Left colon (tissue), 2 donors: ENCODE measurements at regions not wholly inside any gene's neighbourhood (a gene's known extent, or its start where the extent isn't known, plus 50 kb on each side); places are given as distances from the start of the nearest gene placed in this dataset.

Experiments used
- ATAC-seq: fragments of 200-7000 bp; cut with Tn5 transposase; one replicate; pipeline ENCODE4 v1.9.1; 2020; ENCODE audit warnings: mild to moderate bottlenecking, moderate library complexity
- DNase-seq, 2 donors: peaks; one replicate each; pipeline ENCODE4 v3.0.0-alpha.2; 2020
- intact Hi-C, 2 donors: fragments of 100-400 bp; cut with DNase I in 1 of 2; cut with micrococcal nuclease in 1 of 2; formaldehyde crosslinking; loops; one replicate each; pipeline versions ENCODE4 v1.11.2 to v1.14.0; 2022; cut with DNase I, micrococcal nuclease
- donor health status: DM: no; HTN: no; CAD: no.
- donor health status: DM: yes; HTN: yes; CAD: no.

DNA sequence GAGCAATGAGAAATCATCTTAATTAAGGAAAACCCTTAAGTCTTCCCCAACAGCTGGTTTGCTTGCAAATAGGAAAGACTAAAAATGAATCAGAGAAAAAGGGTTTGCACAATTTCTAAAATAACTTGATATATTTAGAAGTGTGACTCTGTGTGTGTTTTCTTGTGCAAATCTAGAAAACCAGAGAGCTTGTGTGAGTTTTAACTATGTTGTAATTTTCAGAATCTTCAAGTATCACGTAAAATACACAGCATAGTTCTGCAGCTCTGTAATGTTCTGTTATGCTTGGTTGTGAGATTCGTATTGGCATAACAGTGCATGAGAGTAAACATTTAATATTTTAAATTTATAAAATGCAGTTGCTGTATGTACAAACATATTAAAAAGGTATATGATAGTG lies 74.7 kb upstream of the GAP43 start:
- ATAC-seq (no peak), DNase-seq (no peak)
- intact Hi-C loops: no loop called here

DNA sequence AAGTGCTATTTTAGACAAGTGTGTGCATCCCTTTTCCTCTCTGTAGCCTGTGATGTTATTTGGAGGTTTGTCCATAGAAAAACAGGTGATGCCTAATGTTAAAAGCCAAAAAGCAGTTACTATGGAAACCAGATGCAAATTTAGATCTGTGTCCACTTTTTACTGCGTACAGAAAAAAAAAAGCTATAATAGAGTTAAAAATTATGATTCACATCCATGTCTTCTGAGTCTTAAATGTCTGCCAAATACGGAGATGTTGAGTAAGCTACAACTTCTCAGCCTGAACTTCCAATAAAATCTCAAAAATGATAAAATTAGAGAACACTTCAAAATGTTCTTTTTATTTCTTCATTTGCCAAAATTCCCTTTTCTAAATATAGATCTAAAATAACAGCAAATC lies 74.2 kb upstream of the GAP43 start:
- intact Hi-C loops: no loop called here
- DNase-seq (no peak), ATAC-seq (no peak)

DNA sequence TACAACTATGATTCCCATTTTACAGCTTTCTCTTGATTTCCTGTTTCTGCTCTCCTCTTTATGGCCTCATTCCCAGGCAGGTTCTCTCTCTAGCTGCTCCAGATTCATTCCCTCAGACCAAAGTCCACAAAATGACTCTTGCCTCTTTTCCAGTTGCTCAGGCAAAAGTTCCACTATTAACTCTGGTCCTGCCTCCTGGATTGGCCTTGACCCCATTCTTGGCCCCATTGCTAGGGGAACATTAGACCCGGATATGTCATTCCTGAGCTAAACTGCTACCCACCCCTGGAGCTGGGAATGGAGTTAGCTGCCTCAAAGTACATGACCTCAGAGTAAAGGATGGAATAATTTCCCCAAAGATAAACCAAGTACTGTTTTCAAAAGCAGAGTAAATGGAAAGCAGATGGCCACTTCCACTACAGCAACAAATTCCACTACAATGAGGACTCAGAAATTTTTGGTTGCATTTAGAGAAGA lies 73.0 kb upstream of the GAP43 start:
- ATAC-seq: peak; percentile 58
- intact Hi-C loops: no loop called here
- no peak for DNase-seq

DNA sequence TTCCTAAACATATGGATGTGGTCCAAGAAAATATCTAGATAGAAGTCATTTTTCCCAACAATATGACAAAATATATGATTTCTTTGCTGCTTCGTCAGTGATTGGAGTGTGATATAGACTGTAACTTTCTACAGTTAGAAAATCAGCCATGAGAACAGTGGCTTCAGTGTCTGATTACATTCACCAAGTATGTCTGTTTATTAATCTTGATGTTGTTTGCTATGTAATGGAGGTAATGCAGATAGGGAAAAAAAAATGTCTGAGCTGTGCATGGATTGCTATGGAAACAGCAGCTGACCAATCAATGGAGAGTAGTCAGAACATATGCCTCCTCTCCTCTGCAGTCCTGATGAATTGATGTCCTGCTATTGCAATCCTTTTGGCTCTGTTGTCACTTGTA lies 72.3 kb upstream of the GAP43 start:
- intact Hi-C loops: no loop called here
- DNase-seq (no peak), ATAC-seq (no peak)

- no peak for DNase-seq
- ATAC-seq: no peak
- intact Hi-C loops: no loop called here
These were observed 71.3 kb upstream of the GAP43 start for GRCh38 chr3:115552007-115552406.

DNA sequence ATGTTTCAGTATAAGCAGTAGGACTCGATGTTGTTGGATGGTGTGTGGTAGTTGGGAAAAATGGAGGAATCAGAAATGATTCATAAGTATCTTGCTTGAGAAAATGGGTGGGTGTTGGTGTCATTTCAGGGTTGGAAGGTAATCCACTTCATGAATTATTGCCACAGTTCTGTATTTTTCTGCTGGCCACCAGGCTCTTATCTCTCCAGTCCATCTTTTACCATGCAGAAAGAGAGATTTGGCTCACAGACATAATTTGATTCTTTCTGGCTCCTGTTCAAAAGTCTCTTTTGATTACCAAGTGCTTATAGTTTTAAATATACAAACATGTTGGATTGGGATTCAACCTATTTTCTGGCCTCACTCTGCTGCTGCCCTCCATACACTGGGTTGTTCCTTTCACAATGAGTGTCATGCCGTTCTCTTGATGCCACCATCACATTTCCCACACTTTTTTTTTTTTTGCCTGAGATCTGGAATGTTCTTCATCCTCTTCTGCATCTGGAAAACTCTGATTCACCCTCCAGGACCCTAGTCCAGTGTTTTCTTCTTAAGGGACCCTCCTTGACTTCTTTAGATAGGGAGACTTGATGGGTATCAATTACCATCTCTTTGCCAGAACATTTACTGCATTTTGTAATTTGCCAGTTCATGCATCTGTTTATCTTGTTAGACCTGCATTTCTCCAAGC lies 69.4 kb upstream of the GAP43 start:
- DNase-seq (no peak), ATAC-seq (no peak)
- intact Hi-C loops: no loop called here

DNA sequence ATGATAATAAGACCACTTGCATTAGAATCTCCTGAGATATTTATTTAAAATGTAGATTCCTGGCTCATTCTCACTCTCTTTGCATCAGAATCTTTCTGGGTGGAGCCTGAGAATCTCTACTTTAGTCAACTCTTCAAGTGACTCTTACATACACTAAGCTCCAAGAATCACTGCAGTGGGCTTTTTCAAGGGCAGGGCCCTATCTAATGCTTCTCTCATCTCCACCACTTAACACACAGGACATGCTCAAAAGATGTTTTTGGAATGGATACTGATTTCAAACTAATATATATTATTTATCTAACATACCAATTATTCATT lies 68.9 kb upstream of the GAP43 start:
- ATAC-seq (no peak), DNase-seq (no peak)
- intact Hi-C loops: no loop called here

DNA sequence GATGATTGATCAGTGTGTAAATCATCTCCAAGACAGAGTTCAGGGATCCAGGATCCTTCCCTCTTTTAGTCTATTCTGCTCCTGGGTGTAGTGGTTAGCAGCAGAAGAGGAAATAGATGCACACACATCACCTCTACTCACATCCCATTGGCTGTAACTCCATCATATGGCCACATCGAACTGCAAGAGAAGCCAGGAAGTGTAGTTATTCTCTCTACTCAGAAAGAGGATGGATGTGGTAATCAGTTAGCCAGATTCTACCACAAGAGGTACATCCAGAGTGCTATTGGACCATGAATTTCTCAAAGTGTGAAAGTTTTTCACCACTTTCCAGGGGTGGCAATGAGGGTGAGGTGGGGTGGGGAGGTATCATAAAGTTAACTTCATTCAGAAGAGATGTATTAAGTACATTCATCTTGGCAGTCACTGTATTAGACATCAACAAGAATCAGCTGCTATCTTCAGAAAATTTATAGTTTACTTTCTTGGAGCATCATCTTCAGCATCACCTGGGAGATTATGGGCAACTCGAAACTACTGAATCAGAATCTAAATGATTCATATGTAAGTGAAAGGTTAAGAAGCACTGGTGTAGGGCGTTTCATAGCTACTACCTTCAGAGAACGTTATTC lies 60.6 kb upstream of the GAP43 start:
- ATAC-seq (no peak), DNase-seq (no peak)
- intact Hi-C loops: no loop called here

GRCh38 chr3:115563984-115564383 lies 59.3 kb upstream of the GAP43 start:
- no peak for ATAC-seq
- no peak for DNase-seq
- intact Hi-C loops: no loop called here

- intact Hi-C loops: no loop called here
- DNase-seq: no peak
- no peak for ATAC-seq
These were observed 51.9 kb upstream of the GAP43 start for GRCh38 chr3:115571413-115571812.
